Thymus (tissue), 11 donors: ENCODE measurements at regions not wholly inside any gene's neighbourhood (a gene's known extent, or its start where the extent isn't known, plus 50 kb on each side); places are given as distances from the start of the nearest gene placed in this dataset.

Experiments
- DNase-seq, 9 donors: peaks; one replicate each; pipeline ENCODE4 v3.0.0-alpha.2; 2013; ENCODE audit warnings: low spot score in 9 of 9, low read depth in 6 of 9, missing footprints in 1 of 9
- H3K27ac ChIP-seq, 2 donors: one replicate each; pipeline ENCODE4 v1.5.1; 2013; ENCODE audit warnings: control low read depth in 1 of 2, low read depth in 1 of 2, low read length in 1 of 2, mild to moderate bottlenecking in 1 of 2, moderate library complexity in 1 of 2
- H3K27me3 ChIP-seq, 2 donors: one replicate each; pipeline ENCODE4 v1.5.1; 2013; ENCODE audit warnings: low read length in 1 of 2; ENCODE audit not compliant: control insufficient read depth in 2 of 2, insufficient read depth in 1 of 2
- H3K36me3 ChIP-seq, 2 donors: one replicate each; pipeline ENCODE4 v1.5.1; 2013; ENCODE audit warnings: low read length in 1 of 2, mild to moderate bottlenecking in 1 of 2, moderate library complexity in 1 of 2; ENCODE audit not compliant: control insufficient read depth in 2 of 2, insufficient read depth in 2 of 2
- H3K4me1 ChIP-seq, 2 donors: one replicate each; pipeline ENCODE4 v1.5.1; 2013; ENCODE audit warnings: low read length in 2 of 2; ENCODE audit not compliant: control insufficient read depth in 2 of 2, insufficient read depth in 2 of 2
- H3K4me3 ChIP-seq, 2 donors: one replicate each; pipeline ENCODE4 v1.5.1; 2013; ENCODE audit warnings: low read length in 2 of 2, control low read depth in 1 of 2, mild to moderate bottlenecking in 1 of 2
- H3K9me3 ChIP-seq, 2 donors: one replicate each; pipeline ENCODE4 v1.5.1; 2013; ENCODE audit warnings: low read length in 1 of 2, mild to moderate bottlenecking in 1 of 2; ENCODE audit not compliant: control insufficient read depth in 2 of 2, insufficient read depth in 1 of 2
- WGBS: extraction: QIAGEN DNeasy Blood & Tissue Kit; methylation state at CpG from one replicate; pipeline ENCODE4 v1.1.7; 2013; 5-methylcytosine and 5-hydroxymethylcytosine counted together
- donor health status: healthy.

GRCh38 chr1:58979677-58980076, 195.8 kb upstream of the JUN start:
- Histone ChIP-seq H3K27me3 (no peaks in the 10 kb centered on the region), H3K36me3 (no peaks in the 10 kb centered on the region), H3K4me1 (peaks cover 5 to 11% of the 10 kb centered on the region in 2 donors), H3K9me3 (no peaks in the 10 kb centered on the region), H3K4me3 (no peak overlapping the region), H3K27ac (no peak overlapping the region)
- no peak for DNase-seq
- 83% methylated on average over 3 of the region's 3 CpGs for WGBS

- H3K27me3 ChIP-seq, result no peaks in the 10 kb centered on the region
- no peak overlapping the region for H3K4me3 ChIP-seq
- 99% methylated on average over 1 of the region's 1 CpG for WGBS
- no peaks in the 10 kb centered on the region for H3K36me3 ChIP-seq
- DNase-seq, result no peak
- no peaks in the 10 kb centered on the region for H3K9me3 ChIP-seq
- peaks cover 5 to 11% of the 10 kb centered on the region in 2 donors for H3K4me1 ChIP-seq
- H3K27ac ChIP-seq, result no peak overlapping the region
Observed at GRCh38 chr1:58981392-58981791, 197.5 kb upstream of the JUN start.

GRCh38 chr1:58982259-58982998, 198.6 kb upstream of the JUN start:
- DNase-seq, result no peak
- H3K9me3 ChIP-seq, result no peaks in the 10 kb centered on the region
- no peak overlapping the region for H3K27ac ChIP-seq
- H3K36me3 ChIP-seq, result no peaks in the 10 kb centered on the region
- WGBS, result 93% methylated on average over 8 of the region's 8 CpGs
- H3K27me3 ChIP-seq, result no peaks in the 10 kb centered on the region
- no peak overlapping the region for H3K4me3 ChIP-seq
- peaks cover 6 to 11% of the 10 kb centered on the region in 2 donors for H3K4me1 ChIP-seq

GRCh38 chr1:58983162-58983561, 199.3 kb upstream of the JUN start:
- Histone ChIP-seq H3K36me3 (no peaks in the 10 kb centered on the region), H3K4me1 (peaks cover 7 to 11% of the 10 kb centered on the region in 2 donors), H3K4me3 (no peak overlapping the region), H3K27ac (no peak overlapping the region), H3K9me3 (no peaks in the 10 kb centered on the region), H3K27me3 (no peaks in the 10 kb centered on the region)
- DNase-seq, result no peak
- WGBS, result 70% methylated on average over 3 of the region's 3 CpGs

GRCh38 chr1:58983633-58984245, 199.9 kb upstream of the JUN start:
- Histone ChIP-seq H3K9me3 (no peaks in the 10 kb centered on the region), H3K4me1 (peaks cover 7 to 9% of the 10 kb centered on the region in 2 donors), H3K36me3 (no peaks in the 10 kb centered on the region), H3K27ac (no peak overlapping the region), H3K27me3 (no peaks in the 10 kb centered on the region), H3K4me3 (no peak overlapping the region)
- WGBS, result 52% methylated on average over 2 of the region's 2 CpGs
- DNase-seq, result no peak

- Histone ChIP-seq H3K36me3 (no peaks in the 10 kb centered on the region), H3K4me3 (no peak overlapping the region), H3K27me3 (no peaks in the 10 kb centered on the region), H3K9me3 (no peaks in the 10 kb centered on the region), H3K27ac (no peak overlapping the region), H3K4me1 (peaks cover 0 to 3% of the 10 kb centered on the region in 2 donors)
- WGBS, result 61% methylated on average over 4 of the region's 4 CpGs
- DNase-seq, result peak in 3 of 9 donors; percentile 19 to 43 (median 25)
Observed at GRCh38 chr1:58986996-58987767, 203.3 kb upstream of the JUN start.

GRCh38 chr1:58988752-58989151, 204.9 kb upstream of the JUN start:
- Histone ChIP-seq H3K4me3 (no peak overlapping the region), H3K27me3 (no peaks in the 10 kb centered on the region), H3K27ac (no peak overlapping the region), H3K4me1 (peaks cover 0 to 3% of the 10 kb centered on the region in 2 donors), H3K36me3 (no peaks in the 10 kb centered on the region), H3K9me3 (no peaks in the 10 kb centered on the region)
- DNase-seq, result no peak

- Histone ChIP-seq H3K4me3 (no peak overlapping the region), H3K27ac (no peak overlapping the region), H3K36me3 (no peaks in the 10 kb centered on the region), H3K9me3 (no peaks in the 10 kb centered on the region), H3K4me1 (peaks cover 0 to 3% of the 10 kb centered on the region in 2 donors), H3K27me3 (no peaks in the 10 kb centered on the region)
- whole genome bisulfite sequencing, result 97% methylated on average over 2 of the region's 2 CpGs
- DNase-seq, result no peak
Observed at GRCh38 chr1:58989845-58990244, 206.0 kb upstream of the JUN start.

- no peaks in the 10 kb centered on the region for H3K36me3 ChIP-seq
- H3K4me1 ChIP-seq, result peaks cover 0 to 3% of the 10 kb centered on the region in 2 donors
- no peaks in the 10 kb centered on the region for H3K27me3 ChIP-seq
- WGBS, result 83% methylated on average over 1 of the region's 1 CpG
- H3K9me3 ChIP-seq, result no peaks in the 10 kb centered on the region
- H3K4me3 ChIP-seq, result no peak overlapping the region
- no peak overlapping the region for H3K27ac ChIP-seq
- DNase-seq, result no peak
Observed at GRCh38 chr1:58991305-58991704, 207.5 kb upstream of the JUN start.
